Activated CD8-positive, alpha-beta memory T cell treated with anti-CD3 and anti-CD28 coated beads for 24 hours (primary cell): ENCODE measurements at regions not wholly inside any gene's neighbourhood (a gene's known extent, or its start where the extent isn't known, plus 50 kb on each side); places are given as distances from the start of the nearest gene placed in this dataset.
"Not testable (repeated sequence)": the region's sequence is repeated elsewhere in the genome, so short reads cannot be mapped to it uniquely, and the experiment has no call there.

Experiments used
- DNase-seq: peaks from one replicate; pipeline ENCODE4 v3.0.0-alpha.2; 2020

- DNase-seq: no peak
Observed at GRCh38 chr9:22170556-22170955, 161.5 kb upstream of the CDKN2B start.

DNA sequence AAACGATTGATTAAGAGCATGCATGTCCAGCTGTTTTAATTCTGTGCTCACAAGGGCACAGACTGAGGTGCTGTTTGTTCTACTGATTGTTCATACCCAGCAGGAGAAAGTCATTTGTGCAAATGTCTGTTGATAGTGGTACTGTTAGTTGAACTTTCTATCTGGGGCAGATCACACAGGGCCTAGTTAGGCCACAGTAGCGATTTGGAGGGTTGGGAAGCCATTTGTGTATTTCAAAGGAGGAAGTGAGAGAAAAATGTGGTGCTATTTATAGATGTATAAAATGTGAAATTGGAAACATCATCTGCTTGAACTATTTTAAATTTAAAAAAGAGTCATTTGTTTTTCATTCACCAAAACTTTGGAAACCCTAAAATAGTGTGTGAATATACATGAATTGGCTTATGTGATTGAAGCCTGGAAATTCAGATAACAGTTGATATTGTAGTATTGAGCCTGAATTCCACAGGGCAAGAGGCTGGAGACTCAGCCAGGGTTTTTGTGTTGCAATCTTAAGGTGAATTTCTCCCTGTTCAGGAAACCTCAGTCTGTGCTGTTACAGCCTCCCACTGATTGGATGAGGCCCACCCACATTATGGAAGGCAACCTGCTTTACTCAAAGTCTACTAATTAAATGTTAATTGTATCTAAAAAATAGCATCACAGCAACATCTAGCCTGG, 162.0 kb upstream of the CDKN2B start:
- no peak for DNase-seq

GRCh38 chr9:22171691-22172090, 162.6 kb upstream of the CDKN2B start:
- DNase-seq: no peak

DNA sequence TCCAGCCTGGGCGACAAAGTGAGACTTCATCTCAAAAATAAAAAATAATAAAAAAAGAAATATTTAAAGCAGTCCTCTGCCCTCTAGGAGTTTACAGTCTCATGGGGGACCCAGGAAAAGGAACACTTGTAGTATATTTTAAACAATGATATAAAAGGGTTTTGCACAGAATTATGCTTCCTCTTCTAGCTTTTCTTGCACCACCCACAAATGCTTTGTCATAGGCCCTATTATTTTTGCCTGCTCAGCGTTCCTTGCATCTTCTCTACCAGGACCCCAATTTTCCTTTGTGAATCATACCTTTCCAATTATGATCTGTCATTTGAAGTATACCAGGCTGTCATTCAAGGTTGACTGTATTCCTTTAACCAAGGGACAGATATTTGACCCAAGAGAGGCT, 164.8 kb upstream of the CDKN2B start:
- no peak for DNase-seq

DNA sequence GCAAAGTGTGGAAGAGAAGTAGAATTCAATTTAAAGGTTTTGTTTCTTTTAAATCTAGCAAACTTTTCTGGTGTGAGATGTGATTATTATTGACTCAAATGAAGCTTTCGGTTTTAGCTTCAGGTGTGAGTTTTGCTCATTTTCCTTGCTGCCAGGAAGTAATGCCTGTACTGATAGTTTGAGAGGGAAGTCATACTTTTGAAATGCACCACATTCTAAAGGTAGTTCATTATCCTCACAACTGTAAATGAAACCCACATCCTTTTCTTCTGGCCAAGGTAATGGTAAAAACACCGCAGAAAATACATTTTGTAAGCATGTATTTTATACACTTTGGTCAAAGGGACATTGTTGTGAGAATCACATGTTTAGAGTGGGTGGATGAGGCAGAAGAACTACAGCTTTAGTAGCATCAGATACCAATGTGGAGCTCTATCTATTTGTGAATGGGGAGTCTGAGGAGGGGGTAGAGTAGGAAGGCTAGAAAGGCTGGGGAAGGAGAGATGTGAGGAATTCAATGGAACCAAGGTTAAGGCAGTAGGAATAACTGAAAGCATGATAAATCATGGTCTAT, 167.0 kb upstream of the CDKN2B start:
- no peak for DNase-seq

- DNase-seq: not testable (repeated sequence)
Observed at GRCh38 chr9:22181021-22181420, 171.9 kb upstream of the CDKN2B start.

DNA sequence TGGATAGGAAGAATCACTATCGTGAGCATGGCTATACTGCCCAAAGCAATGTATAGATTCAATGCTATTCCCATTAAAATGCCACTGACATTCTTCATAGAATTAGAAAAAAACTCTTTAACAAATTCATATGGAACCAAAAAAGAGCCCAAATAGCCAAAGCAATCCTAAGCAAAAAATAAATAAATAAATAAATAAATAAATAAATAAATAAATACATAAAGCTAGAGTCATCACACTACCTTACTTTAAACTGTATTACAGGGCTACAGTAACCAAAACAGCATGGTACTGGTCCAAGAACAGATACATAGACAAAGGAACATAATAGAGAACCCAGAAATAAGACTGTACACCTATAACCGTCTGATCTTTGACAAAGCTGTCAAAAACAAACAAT, 180.4 kb upstream of the CDKN2B start:
- no peak for DNase-seq

DNA sequence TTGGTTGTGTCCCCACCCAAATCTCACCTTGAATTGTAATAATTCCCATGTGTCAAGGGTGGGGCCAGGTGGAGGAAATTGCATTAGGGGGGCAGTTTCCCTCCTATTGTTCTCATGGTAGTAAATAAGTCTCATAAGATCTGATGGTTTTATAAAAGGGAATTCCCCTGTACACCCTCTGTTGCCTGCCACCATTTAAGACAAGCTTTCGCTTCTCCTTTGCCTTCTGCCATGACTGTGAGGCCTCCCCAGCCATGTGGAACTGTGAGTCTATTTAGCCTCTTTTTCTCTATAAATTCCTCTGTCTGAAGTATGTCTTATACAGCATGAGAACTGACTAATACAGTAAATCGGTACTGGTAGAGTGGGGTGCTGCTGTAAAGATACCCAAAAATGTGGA, 187.9 kb upstream of the CDKN2B start:
- not testable (repeated sequence) for DNase-seq

GRCh38 chr9:22198681-22199080, 189.6 kb upstream of the CDKN2B start:
- no peak for DNase-seq

GRCh38 chr9:22201256-22201655, 192.2 kb upstream of the CDKN2B start:
- DNase-seq: no peak

DNA sequence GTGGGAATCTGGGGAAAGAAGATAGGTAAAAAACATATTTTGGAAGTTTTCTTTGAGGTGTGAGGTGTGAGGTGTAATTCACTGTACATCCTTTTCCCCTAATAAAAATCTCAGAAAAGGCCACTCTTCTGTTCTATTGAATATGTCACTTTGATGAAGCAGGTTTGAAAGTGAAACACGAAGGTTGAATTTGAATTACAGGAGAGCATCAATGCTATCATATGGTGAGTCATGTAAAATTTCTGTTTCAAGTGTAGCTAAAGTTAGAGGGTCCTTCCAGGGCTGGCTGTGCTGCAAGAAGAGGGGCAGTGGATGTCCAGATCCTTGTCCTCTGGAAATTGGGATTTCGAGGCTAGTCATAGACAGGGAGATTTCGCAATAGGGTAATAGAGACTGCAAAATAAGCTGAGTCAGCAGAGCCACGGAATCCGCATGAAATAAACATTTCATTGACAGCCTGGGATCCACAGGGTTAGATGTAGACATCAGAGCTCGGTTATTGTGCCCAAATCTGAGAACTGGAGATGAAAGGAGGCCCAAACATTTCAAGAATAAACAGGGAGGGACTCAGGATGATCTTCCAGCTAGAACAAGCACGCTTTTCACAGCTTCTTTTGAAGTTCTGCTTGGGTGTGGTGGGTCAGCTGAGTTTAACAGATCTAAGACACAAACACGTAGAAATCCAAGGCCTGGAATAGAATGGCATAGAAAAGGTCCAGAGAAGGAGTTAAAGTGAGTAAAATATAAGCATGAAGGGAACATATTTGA, 194.4 kb upstream of the CDKN2B start:
- DNase-seq: no peak

DNA sequence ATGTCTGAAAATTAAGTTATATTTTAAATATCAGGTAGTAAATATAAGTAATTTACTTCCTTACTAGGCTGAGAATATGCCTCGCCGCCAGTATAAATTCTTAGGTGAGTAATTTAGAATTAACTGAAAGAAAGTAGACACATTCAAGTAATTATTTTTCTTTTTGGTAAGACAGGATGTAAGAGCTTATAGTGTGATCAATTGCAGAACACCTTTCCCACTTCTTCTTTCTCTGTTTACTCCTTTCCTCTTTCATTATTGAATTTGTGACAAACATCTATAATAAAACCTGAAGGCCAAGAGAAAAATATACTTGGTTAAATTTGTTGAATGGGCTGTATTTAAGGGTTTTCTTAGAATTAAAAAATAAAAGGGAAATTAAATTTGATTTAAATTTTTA, 195.1 kb upstream of the CDKN2B start:
- DNase-seq: no peak

GRCh38 chr9:22206833-22207232, 197.7 kb upstream of the CDKN2B start:
- no peak for DNase-seq

GRCh38 chr9:22208846-22209585, 199.9 kb upstream of the CDKN2B start:
- peak; percentile 56 for DNase-seq

DNA sequence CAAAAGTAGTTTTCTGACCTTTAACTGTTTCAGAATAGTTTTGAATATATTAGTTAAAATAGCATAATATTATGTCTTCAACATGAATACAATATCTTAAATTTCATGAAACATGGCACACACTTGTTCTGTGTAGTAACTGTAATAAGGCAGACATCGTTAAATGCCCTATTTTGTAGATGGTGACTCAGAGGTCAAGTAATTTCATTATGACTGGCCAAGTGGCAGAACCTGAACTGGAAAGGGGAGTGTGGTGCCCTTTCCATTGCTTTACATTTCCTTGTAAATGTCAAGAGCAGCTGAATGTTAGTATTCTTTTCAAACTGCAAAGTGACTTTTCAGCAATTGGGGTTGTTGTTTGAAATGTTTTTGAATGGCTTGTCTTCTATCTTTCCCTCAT, 201.2 kb upstream of the CDKN2B start:
- DNase-seq: no peak

DNA sequence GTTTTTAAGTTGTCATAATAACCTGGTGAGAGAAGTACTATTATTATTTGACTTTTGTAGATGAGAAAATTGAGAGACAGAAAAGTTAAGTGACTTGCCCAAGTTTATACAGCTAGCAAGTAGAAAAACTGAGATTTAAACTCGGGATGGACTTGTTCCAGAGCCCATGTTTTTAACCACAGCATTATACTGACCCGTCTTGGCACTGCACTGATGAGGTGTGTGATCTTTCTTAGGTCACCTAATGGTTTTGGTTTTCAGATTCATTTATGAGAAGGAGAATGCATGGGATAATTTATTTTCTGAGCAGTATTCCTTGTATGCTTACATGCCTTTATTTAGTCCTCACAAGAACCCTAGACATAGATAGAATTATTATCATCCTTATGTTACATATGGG, 201.8 kb upstream of the CDKN2B start:
- DNase-seq: no peak

- DNase-seq: no peak
Observed at GRCh38 chr9:22211588-22212360, 202.7 kb upstream of the CDKN2B start.

DNA sequence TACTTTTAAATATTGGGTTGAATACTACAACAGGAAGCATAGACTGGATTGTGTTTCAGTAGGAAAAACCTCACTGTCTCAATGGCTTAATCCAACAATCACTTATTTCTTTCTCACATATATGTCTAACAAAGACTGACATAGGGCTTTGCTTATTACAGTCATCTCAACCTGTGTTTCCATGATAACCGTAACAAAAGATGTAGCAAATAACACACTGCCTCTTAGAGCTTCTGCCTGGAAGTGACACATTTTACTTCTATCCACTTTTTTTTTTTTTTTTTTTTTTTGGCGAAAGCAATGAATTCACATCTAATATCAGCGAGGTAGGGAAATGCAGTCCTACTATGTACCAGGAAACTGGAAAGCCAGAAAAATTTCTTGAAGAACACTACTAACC, 204.9 kb upstream of the CDKN2B start:
- no peak for DNase-seq

- DNase-seq: no peak
Observed at GRCh38 chr9:22214497-22215031, 205.5 kb upstream of the CDKN2B start.

- no peak for DNase-seq
Observed at GRCh38 chr9:22215521-22215920, 206.4 kb upstream of the CDKN2B start.

- DNase-seq: no peak
Observed at GRCh38 chr9:22216730-22217172, 207.6 kb upstream of the CDKN2B start.

DNA sequence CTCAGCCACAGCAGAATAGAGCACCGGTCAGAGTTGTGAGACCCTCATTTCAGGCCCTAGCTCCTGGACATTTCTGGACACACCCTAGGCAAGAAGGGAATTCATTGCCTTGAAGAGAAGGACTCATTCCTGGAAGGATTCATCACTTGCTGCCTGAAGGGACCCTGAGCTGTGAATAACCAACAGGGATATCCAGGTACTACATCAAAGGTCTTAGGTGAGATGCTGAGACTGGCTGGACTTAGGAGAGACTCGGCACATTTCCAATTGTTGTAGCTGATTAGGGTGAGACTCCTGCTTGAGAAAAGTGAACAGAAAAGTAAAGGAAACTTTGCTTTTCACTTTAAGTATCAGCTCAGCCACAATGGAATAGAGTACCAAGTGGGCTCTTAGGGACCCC, 208.1 kb upstream of the CDKN2B start:
- no peak for DNase-seq
